Mesodermal cell (in vitro differentiated cells): ENCODE measurements at regions not wholly inside any gene's neighbourhood (a gene's known extent, or its start where the extent isn't known, plus 50 kb on each side); places are given as distances from the start of the nearest gene placed in this dataset.

Experiments used
- H3K27ac ChIP-seq: 2 replicates; pipeline ENCODE4 v1.7.0; 2013; ENCODE audit warnings: mild to moderate bottlenecking, low read depth, low read length, moderate library complexity; ENCODE audit not compliant: severe bottlenecking
- H3K36me3 ChIP-seq: 2 replicates; pipeline ENCODE4 v1.7.1; 2013; ENCODE audit warnings: mild to moderate bottlenecking, low read length, moderate library complexity; ENCODE audit not compliant: control insufficient read depth, insufficient read depth
- H3K4me1 ChIP-seq: one replicate; pipeline ENCODE4 v1.7.1; 2013; ENCODE audit warnings: mild to moderate bottlenecking, low read length; ENCODE audit not compliant: insufficient read depth, control insufficient read depth, poor library complexity, severe bottlenecking
- H3K4me3 ChIP-seq: 2 replicates; pipeline ENCODE4 v1.7.0; 2013; ENCODE audit warnings: low read length, control low read depth, mild to moderate bottlenecking; ENCODE audit not compliant: insufficient read depth, poor library complexity, severe bottlenecking; ENCODE audit errors: extremely low read depth
- H3K9me3 ChIP-seq: 2 replicates; pipeline ENCODE4 v1.7.1; 2013; ENCODE audit warnings: mild to moderate bottlenecking, low read length, moderate library complexity; ENCODE audit not compliant: control insufficient read depth
- WGBS, 2 experiments: methylation state at CpG; one replicate each; pipeline ENCODE4 v1.1.5; 2013; ENCODE audit warnings: missing lambda C conversion rate in 2 of 2; ENCODE audit not compliant: insufficient coverage in 2 of 2; 5-methylcytosine and 5-hydroxymethylcytosine counted together

DNA sequence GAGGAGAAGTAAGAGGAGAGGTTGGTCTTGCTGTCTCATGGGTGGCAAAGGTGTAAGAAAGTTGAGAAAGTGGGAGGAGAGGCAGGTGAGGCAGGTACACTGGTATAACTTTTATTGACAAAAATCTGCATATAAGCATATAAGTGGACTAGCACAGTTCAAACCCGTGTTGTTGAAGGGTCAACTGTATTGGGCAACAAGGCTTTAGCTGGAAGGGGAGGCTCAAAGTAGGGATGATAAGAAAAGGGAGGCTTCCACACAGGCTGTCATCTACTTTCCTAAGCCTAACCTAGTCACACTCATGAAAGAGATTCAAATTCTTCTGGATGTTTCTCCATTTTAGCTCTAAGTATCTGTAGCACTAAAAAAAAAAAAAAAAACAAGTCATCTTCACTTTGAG, 188.1 kb upstream of the SEMA6D start:
- H3K36me3 ChIP-seq, result no peaks in the 10 kb centered on the region
- no peak overlapping the region for H3K4me3 ChIP-seq
- no peak overlapping the region for H3K27ac ChIP-seq
- H3K4me1 ChIP-seq, result no peaks in the 10 kb centered on the region
- no CpG with 5 or more reads among the region's 1 CpG for WGBS, 2 experiments
- no peaks in the 10 kb centered on the region for H3K9me3 ChIP-seq

DNA sequence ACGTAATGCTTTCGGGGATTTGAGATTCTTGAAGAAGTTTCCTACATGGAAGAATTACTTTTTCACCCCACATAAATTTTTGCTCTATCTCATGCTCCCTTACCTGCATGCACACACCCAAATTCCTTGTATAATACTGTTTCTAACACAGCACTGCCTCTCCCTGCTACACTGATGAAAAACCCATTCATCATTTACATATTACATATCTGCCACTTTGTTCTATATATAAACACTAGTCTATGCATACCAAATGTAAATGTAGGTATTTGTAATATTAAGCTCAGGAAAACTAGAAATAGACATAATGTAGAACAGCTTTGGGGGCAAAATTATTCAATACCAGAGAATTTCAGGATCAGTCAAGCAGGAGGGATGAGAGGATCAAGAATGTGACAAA, 182.6 kb upstream of the SEMA6D start:
- WGBS, 2 experiments, result 100% methylated on average over 2 of the region's 2 CpGs; no CpG with 5 or more reads in 1 of the 2 experiments
- H3K4me3 ChIP-seq, result no peak overlapping the region

DNA sequence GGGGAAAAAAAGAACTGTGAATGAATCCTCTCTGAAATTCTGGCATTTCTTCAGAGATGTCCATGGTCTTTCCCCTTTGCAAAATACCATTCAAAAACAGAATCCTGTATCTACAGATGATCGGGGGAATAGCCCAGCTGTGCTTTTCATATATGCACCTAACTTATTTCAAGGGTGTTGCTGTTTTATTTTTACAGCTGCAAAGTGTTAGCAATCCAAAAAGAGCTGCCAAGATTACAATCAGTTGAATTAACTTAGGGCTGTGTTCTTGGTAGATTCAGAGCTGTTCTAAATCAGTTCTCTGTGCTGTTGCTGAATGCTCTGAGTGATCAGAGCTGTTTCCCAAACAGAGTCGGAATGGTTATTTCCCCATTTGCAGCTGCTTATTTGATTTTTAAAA, 175.7 kb upstream of the SEMA6D start:
- no peak overlapping the region for H3K27ac ChIP-seq
- H3K9me3 ChIP-seq, result no peaks in the 10 kb centered on the region
- H3K36me3 ChIP-seq, result no peaks in the 10 kb centered on the region
- no peak overlapping the region for H3K4me3 ChIP-seq
- no peaks in the 10 kb centered on the region for H3K4me1 ChIP-seq
- WGBS, 2 experiments, result no CpG with 5 or more reads among the region's 2 CpGs

More for the DNA sequence above, 182.6 kb upstream of the SEMA6D start:
- Histone ChIP-seq H3K9me3 (no peaks in the 10 kb centered on the region), H3K4me1 (no peaks in the 10 kb centered on the region), H3K36me3 (no peaks in the 10 kb centered on the region), H3K27ac (no peak overlapping the region)

DNA sequence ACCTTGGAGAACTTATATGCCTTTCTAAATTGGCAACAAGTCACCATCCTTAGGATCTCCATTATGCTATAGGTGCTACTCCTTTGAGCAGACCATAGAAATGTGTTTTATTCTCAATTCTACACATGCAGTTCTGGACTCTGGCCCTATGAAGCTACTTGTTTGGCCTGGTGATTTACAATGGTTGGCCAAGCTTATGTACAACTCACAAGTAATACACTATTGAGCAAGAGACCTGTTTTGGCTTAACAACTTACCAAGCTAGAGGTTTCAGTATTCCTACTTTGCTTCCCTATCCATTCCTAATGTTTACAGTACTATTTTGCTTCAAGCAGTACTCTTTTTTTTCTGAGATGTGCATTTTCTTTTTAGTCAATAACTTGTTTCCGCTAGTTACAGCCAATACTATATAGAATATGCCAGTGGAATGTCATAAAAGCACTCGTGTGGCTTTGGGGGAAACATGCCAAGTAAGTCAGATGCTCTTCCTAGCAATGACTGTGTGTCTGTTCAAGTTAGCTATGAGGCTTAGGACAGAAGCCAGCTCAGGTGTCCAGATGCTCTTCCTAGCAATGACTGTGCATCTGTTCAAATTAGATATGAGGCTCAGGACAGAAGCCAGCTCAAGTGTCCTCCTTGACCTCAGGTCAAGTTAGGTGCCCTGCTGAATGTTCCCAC, 174.9 kb upstream of the SEMA6D start:
- WGBS, 2 experiments, result 71 to 100% methylated on average over 1 of the region's 2 CpGs
- H3K27ac ChIP-seq, result no peak overlapping the region
- no peaks in the 10 kb centered on the region for H3K9me3 ChIP-seq
- no peak overlapping the region for H3K4me3 ChIP-seq
- H3K36me3 ChIP-seq, result no peaks in the 10 kb centered on the region
- no peaks in the 10 kb centered on the region for H3K4me1 ChIP-seq

DNA sequence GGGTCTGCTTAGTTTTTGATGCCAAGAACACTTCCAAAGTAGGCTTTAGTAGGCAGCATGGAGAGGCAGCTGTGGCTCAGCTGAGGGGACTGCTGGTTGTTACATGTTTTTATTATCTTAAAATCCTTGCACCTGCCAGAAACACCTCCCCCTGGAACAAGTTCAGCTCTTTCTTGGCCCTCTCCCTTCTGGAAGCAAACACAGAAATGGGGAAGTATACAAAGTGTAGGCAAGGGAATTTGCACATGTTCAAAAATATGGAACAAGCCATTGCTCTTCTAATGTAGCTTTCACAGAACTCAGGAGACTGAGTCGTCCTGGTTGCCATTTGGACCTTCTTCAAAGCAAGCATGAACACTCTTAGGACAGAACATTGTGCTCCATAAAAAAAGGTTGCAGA, 169.1 kb upstream of the SEMA6D start:
- H3K27ac ChIP-seq, result no peak overlapping the region
- no peak overlapping the region for H3K4me3 ChIP-seq
- 100% methylated on average over 1 of the region's 1 CpG; no CpG with 5 or more reads in 1 of the 2 experiments for WGBS, 2 experiments
- H3K36me3 ChIP-seq, result no peaks in the 10 kb centered on the region
- no peaks in the 10 kb centered on the region for H3K4me1 ChIP-seq
- no peaks in the 10 kb centered on the region for H3K9me3 ChIP-seq

DNA sequence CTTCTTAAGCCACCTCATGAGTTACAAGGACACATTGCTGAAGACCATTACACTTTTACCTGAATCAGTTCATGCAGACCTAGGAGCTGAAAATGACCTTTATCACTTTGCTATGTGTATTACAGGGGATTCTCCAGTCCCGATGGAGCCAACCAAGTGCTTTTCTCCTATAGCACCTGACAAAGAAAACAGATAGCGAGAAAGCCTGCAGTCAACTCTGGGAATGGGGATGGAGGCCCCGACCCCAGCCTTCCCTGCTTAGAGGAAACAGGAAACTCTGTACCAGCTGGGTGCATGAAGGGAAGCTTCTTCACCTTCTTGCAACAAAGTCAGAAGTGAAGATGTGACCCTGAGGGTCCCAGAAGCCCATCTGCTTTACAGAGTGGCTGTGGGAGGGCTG, 168.3 kb upstream of the SEMA6D start:
- H3K4me3 ChIP-seq, result no peak overlapping the region
- H3K27ac ChIP-seq, result no peak overlapping the region
- no peaks in the 10 kb centered on the region for H3K36me3 ChIP-seq
- no peaks in the 10 kb centered on the region for H3K9me3 ChIP-seq
- 100% methylated on average over 2 to 3 of the region's 3 CpGs for WGBS, 2 experiments
- no peaks in the 10 kb centered on the region for H3K4me1 ChIP-seq

DNA sequence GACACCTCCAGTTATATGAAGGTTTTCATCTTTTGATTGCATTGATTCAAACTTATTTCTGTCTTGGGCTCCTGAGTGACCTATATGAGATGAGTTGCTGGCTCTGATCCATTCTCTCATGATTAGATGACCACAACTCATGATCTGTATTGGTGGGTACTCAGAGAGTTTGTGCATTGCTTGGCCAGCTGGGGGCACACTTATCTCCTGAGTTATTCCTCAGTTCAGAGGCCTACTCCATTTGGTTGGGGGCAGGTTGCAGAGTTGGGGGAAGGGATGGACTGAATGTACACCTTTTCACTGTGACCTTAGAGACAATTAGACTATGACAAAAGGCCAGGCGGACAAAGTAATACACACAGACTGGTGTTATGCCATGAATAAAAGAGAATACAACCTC, 166.2 kb upstream of the SEMA6D start:
- H3K36me3 ChIP-seq, result no peaks in the 10 kb centered on the region
- H3K4me1 ChIP-seq, result no peaks in the 10 kb centered on the region
- WGBS, 2 experiments, result 80% methylated on average over 1 of the region's 1 CpG; no CpG with 5 or more reads in 1 of the 2 experiments
- H3K4me3 ChIP-seq, result no peak overlapping the region
- no peaks in the 10 kb centered on the region for H3K9me3 ChIP-seq
- no peak overlapping the region for H3K27ac ChIP-seq

DNA sequence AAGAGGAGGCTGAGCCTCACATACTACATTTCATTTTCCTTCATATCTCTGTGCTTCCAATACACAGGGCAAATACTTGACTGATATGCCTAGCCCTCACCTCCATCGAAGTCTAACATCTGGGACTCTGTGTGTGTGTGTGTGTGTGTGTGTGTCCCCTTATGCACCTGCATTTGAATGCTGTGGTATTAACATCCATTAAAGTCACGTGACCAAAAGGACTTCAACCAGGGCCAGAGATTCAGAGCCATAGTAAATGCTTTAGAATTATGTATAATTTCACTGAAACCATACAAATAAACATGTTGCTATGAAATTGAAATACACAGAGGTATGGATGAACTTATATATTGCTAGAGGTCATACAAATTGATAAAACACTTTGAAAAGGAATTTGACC, 165.8 kb upstream of the SEMA6D start:
- Histone ChIP-seq H3K27ac (no peak overlapping the region), H3K36me3 (no peaks in the 10 kb centered on the region), H3K4me3 (no peak overlapping the region), H3K9me3 (no peaks in the 10 kb centered on the region), H3K4me1 (no peaks in the 10 kb centered on the region)
- no CpG with 5 or more reads among the region's 2 CpGs for WGBS, 2 experiments

DNA sequence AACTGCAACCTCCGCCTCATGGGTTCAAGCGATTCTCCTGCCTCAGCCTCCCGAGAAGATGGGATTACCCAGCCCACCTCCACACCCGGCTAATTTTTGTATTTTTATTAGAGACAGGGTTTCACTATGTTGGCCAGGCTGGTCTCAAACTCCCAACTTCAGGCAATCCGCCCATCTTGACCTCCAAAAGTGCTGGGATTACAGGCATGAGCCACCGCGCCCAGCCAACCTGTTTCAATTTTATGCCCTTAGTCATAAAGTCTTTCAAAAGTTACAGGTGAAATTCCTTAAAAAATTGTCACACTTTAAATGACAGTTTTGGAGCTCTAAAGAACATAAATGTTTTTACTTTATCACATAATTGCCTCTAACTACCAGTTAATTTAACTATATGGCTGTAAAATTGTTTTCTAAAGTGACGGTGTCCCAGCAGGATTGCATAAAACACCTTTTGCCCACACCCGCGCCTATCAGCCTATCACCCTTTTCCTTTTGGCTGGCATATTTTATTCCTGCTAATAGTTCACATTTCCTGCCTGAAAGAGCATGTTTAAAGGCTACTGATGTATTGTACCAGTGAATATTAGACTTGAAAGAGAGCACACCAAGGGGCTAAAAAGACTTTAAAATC, 164.2 kb upstream of the SEMA6D start:
- WGBS, 2 experiments, result 100% methylated on average over 1 of the region's 10 CpGs
- Histone ChIP-seq H3K4me3 (no peak overlapping the region), H3K27ac (no peak overlapping the region)

DNA sequence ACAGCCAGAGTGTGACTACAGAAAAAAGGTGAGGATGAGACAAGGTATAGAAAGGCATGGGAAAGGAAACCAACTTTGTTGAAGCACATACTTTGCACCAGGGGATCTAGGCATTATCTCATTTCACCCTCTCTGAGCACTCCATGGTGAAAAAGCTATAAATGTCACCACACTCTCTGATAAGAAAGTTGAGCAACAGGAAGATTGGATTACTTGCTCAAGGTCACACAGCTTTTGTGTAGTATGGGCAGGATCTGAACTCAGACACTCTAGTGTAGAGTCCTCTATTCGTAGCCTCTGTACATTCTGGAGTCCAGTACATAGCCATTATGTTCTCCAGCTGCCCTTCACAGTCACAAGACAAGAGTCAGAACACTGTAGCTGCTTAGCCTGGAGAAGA, 163.4 kb upstream of the SEMA6D start:
- WGBS, 2 experiments, result 88% methylated on average over 1 of the region's 1 CpG; no CpG with 5 or more reads in 1 of the 2 experiments
- Histone ChIP-seq H3K27ac (no peak overlapping the region), H3K9me3 (no peaks in the 10 kb centered on the region), H3K4me3 (no peak overlapping the region), H3K36me3 (no peaks in the 10 kb centered on the region), H3K4me1 (no peaks in the 10 kb centered on the region)

More for the DNA sequence above, 164.2 kb upstream of the SEMA6D start:
- H3K36me3 ChIP-seq, result no peaks in the 10 kb centered on the region
- no peaks in the 10 kb centered on the region for H3K4me1 ChIP-seq
- no peaks in the 10 kb centered on the region for H3K9me3 ChIP-seq

DNA sequence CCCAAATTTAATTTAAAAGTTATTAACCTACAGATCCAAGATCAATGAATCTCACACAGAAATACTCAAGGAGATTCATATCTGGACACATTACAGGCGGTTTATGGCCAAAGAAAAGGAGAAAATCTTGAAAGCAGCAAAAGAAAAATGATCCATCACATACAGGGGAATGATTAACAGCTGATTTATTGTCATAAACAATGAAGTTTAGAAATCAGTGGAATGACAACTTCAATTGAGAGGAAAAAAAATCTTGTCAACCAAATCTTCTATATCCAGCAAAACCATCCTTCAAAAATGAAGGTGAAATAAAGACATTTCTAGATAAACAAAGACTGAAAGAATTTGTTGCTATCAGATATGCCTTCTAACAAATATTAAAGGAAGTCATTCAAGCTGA, 156.2 kb upstream of the SEMA6D start:
- H3K4me3 ChIP-seq, result no peak overlapping the region
- H3K27ac ChIP-seq, result no peak overlapping the region
- no peaks in the 10 kb centered on the region for H3K4me1 ChIP-seq
- no peaks in the 10 kb centered on the region for H3K36me3 ChIP-seq
- WGBS, 2 experiments, result no CpG with 5 or more reads among the region's 1 CpG
- H3K9me3 ChIP-seq, result peaks cover 7% of the 10 kb centered on the region
